B cell (primary cell): ENCODE measurements at regions not wholly inside any gene's neighbourhood (a gene's known extent, or its start where the extent isn't known, plus 50 kb on each side); places are given as distances from the start of the nearest gene placed in this dataset.

ENCODE experiments used
- EZH2 ChIP-seq: IDR thresholded peaks from 2 replicates; pipeline ENCODE4 v1.6.1; 2012; ENCODE audit warnings: borderline replicate concordance, low read depth, mild to moderate bottlenecking, moderate library complexity, low read length; ENCODE audit not compliant: insufficient read depth, poor library complexity, severe bottlenecking
- TF ChIP-seq, protein P1 (sequence below): fragments of 200-600 bp; IDR thresholded peaks from one replicate; pipeline ENCODE4 v1.8.0; 2022; ENCODE audit warnings: antibody characterized with exemption, mild to moderate bottlenecking

- TF ChIP-seq, protein P1, sequence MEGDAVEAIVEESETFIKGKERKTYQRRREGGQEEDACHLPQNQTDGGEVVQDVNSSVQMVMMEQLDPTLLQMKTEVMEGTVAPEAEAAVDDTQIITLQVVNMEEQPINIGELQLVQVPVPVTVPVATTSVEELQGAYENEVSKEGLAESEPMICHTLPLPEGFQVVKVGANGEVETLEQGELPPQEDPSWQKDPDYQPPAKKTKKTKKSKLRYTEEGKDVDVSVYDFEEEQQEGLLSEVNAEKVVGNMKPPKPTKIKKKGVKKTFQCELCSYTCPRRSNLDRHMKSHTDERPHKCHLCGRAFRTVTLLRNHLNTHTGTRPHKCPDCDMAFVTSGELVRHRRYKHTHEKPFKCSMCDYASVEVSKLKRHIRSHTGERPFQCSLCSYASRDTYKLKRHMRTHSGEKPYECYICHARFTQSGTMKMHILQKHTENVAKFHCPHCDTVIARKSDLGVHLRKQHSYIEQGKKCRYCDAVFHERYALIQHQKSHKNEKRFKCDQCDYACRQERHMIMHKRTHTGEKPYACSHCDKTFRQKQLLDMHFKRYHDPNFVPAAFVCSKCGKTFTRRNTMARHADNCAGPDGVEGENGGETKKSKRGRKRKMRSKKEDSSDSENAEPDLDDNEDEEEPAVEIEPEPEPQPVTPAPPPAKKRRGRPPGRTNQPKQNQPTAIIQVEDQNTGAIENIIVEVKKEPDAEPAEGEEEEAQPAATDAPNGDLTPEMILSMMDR = no peak
- no peak for TF ChIP-seq EZH2
Measured at GRCh38 chr2:83862600-83862999, 596.5 kb downstream of the SUCLG1 start.
